ENCODE measurements at regions not wholly inside any gene's neighbourhood (a gene's known extent, or its start where the extent isn't known, plus 50 kb on each side); places are given as distances from the start of the nearest gene placed in this dataset.
A peak's percentile ranks its signal among the peaks of the same experiment; 100 is the strongest.

GRCh38 chr2:217225596-217225995 lies 365.7 kb upstream of the TNP1 start:
- H3K4me3 ChIP-seq (ENCODE audit: control insufficient read depth, low read depth, low read length) = no peak overlapping the region
- no peak for DNase-seq (ENCODE audit: low read depth)
- no peak for TF ChIP-seq CTCF (conservative IDR thresholded peaks at IDR 0.05; ENCODE audit: control insufficient read depth, insufficient read depth, low read depth, low read length)

DNA sequence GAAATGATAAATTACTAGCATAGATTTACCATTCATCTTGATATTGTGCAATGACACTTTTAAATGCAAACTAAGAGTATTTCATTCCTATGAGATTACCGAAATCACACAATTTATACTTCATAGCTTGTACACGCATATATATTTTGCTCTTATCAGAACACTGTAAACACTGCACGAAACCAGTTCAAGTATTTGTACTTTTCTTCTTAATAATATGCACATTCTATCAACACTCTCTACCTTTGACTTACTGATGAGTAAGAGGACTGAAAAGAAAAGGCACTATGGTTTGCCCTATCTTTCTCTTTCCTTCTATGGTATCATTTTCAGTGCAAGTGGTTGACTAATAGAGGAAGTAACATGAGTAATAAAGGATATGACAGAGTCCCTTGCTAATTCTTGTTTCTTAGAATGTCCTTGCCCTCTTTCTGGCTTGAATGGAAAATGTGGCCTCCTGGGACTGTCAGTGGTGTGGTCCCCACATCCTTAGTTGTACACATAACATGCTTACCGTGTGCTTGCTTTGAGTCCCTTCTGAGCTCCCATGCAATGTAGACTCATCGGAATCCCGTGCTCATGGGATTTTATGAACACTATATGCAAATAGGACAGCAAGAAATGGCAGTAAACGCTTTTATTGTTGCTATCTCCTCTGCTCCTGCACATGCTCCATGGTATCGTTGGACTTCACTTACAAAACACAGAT lies 363.5 kb upstream of the TNP1 start:
- H3K4me3 ChIP-seq (ENCODE audit: control insufficient read depth, low read depth, low read length) = no peak overlapping the region
- DNase-seq (ENCODE audit: low read depth) = peak; percentile 94
- no peak for TF ChIP-seq CTCF (conservative IDR thresholded peaks at IDR 0.05; ENCODE audit: control insufficient read depth, insufficient read depth, low read depth, low read length)

DNA sequence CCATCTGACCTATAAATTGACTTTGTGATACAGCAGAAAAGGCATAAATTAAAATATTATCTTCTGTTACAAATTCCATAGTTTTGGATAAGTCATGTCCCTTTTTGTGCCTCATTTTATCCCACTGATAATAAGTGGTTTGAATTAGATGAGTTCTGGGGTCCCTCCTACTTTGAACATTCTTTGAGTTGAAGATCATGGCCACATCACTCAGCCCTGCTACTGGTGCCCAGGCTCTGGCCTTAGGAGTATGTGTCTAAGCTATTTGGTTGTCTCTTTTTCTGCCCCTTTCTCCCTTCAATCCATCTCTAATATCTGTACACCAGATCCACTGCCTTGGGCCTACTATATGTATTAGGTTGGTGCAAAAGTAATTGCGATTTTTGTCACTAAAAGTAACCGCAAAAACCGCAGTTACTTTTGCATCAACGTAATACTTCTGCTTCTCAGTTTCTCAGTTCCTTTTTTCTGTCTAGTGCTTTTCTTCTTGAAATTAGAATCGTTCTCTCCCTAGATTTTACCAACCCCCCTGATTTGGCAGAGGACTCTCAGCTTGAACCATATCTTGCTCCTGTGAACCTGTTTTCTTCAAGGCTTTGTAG lies 362.5 kb upstream of the TNP1 start:
- DNase-seq (ENCODE audit: low read depth) = no peak
- no peak for TF ChIP-seq CTCF (conservative IDR thresholded peaks at IDR 0.05; ENCODE audit: control insufficient read depth, insufficient read depth, low read depth, low read length)
- no peak overlapping the region for H3K4me3 ChIP-seq (ENCODE audit: control insufficient read depth, low read depth, low read length)

GRCh38 chr2:217220228-217221013 lies 360.6 kb upstream of the TNP1 start:
- no peak overlapping the region for H3K4me3 ChIP-seq (ENCODE audit: control insufficient read depth, low read depth, low read length)
- no peak for TF ChIP-seq CTCF (conservative IDR thresholded peaks at IDR 0.05; ENCODE audit: control insufficient read depth, insufficient read depth, low read depth, low read length)
- peak; percentile 80 for DNase-seq (ENCODE audit: low read depth)

DNA sequence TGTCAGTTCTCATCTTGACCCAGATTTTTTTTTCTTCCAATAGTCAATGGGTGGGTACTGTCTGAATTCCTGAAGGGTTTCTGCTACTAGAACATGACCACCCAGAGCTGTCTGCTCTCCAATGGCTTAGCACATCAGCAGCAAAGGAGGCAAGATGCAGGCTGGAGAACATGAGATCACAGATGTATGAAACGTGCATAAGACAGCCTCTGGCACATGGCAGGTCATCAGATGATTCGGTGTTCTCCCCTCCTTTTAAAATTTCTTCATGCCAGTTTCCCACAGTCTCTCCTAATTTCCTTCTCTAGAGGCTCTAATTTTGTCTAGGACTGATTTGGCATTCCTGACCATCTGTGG lies 359.3 kb upstream of the TNP1 start:
- no peak overlapping the region for H3K4me3 ChIP-seq (ENCODE audit: control insufficient read depth, low read depth, low read length)
- DNase-seq (ENCODE audit: low read depth) = peak; percentile 40
- TF ChIP-seq CTCF (conservative IDR thresholded peaks at IDR 0.05; ENCODE audit: control insufficient read depth, insufficient read depth, low read depth, low read length) = no peak

DNA sequence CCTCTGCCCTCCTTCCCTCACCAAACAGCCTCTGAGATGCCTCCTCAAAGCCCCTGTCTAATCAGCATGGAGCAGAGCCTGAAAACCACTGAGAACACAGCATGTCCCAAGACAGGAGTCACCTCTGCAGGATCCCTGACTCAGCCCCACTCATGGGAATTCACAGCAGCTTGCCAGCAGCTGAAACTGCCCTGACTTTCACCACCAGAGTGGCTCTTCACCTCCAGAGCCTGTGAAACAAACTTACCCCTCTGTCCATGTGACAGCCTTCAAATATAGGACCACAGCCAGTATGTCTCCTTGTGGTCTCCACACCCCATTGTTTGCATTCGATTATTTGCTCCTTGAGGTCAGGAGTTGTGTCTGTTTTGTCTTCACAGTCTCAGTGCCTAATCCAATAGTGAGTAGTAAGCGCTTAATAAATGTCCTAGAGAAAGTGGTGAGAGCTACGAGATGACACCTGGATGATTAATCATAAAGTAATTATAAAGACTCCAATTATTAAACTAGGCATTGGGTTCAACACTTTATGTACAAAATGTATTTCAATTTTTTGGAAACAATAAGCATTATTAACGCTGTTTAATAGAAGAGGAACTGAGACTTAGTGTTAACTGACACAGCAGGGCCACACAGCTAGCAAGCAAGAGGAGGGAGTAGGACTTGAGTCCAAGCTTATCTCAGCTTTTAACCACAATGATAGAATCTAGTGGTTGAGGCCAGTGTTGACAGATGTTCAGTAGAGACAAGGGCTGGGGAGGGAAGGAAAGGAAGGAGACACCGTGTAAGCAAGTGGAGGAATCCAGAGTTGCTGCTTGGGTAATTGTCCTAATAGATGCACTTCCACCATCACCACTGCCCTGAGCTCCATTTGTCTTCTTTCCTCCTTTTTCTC lies 358.7 kb upstream of the TNP1 start:
- no peak for TF ChIP-seq CTCF (conservative IDR thresholded peaks at IDR 0.05; ENCODE audit: control insufficient read depth, insufficient read depth, low read depth, low read length)
- DNase-seq (ENCODE audit: low read depth) = peak; percentile 79
- no peak overlapping the region for H3K4me3 ChIP-seq (ENCODE audit: control insufficient read depth, low read depth, low read length)
